GM18517 (cell line): ENCODE measurements at regions not wholly inside any gene's neighbourhood (a gene's known extent, or its start where the extent isn't known, plus 50 kb on each side); places are given as distances from the start of the nearest gene placed in this dataset.
"Not testable (repeated sequence)": the region's sequence is repeated elsewhere in the genome, so short reads cannot be mapped to it uniquely, and the experiment has no call there.

Experiments
- ATAC-seq: cut with Tn5 transposase; IDR thresholded peaks from one replicate; pipeline ENCODE4 v1.9.1; 2021; ENCODE audit warnings: mild to moderate bottlenecking, moderate library complexity; ENCODE audit not compliant: unreplicated experiment

- no peak for ATAC-seq
Measured at GRCh38 chr10:63675171-63675570, 154.0 kb downstream of the REEP3 start.

GRCh38 chr10:63677001-63677400, 155.8 kb downstream of the REEP3 start:
- ATAC-seq: no peak

GRCh38 chr10:63680545-63680944, 159.3 kb downstream of the REEP3 start:
- ATAC-seq: not testable (repeated sequence)

- no peak for ATAC-seq
Measured at GRCh38 chr10:63681993-63682697, 160.9 kb downstream of the REEP3 start.

- ATAC-seq: not testable (repeated sequence)
Measured at GRCh38 chr10:63682698-63683052, 161.5 kb downstream of the REEP3 start.

- no peak for ATAC-seq
Measured at GRCh38 chr10:63683223-63683622, 162.0 kb downstream of the REEP3 start.

- ATAC-seq: no peak
Measured at GRCh38 chr10:63683686-63684085, 162.5 kb downstream of the REEP3 start.

GRCh38 chr10:63684257-63684936, 163.2 kb downstream of the REEP3 start:
- ATAC-seq: no peak

GRCh38 chr10:63689768-63690167, 168.6 kb downstream of the REEP3 start:
- ATAC-seq: no peak

- ATAC-seq: no peak
Measured at GRCh38 chr10:63692220-63692896, 171.2 kb downstream of the REEP3 start.

GRCh38 chr10:63693021-63693420, 171.8 kb downstream of the REEP3 start:
- ATAC-seq: not testable (repeated sequence)

- ATAC-seq: no peak
Measured at GRCh38 chr10:63696205-63696604, 175.0 kb downstream of the REEP3 start.

GRCh38 chr10:63697956-63698786, 177.0 kb downstream of the REEP3 start:
- ATAC-seq: peak; percentile 66

- no peak for ATAC-seq
Measured at GRCh38 chr10:63698787-63699150, 177.6 kb downstream of the REEP3 start.

GRCh38 chr10:63699785-63700613, 178.8 kb downstream of the REEP3 start:
- ATAC-seq: no peak

GRCh38 chr10:63700631-63701156, 179.5 kb downstream of the REEP3 start:
- no peak for ATAC-seq

GRCh38 chr10:63702092-63702491, 180.9 kb downstream of the REEP3 start:
- no peak for ATAC-seq

GRCh38 chr10:63703113-63703670, 182.0 kb downstream of the REEP3 start:
- no peak for ATAC-seq

- ATAC-seq: no peak
Measured at GRCh38 chr10:63703740-63704345, 182.6 kb downstream of the REEP3 start.
